NT2/D1 (cell line): ENCODE measurements at regions not wholly inside any gene's neighbourhood (a gene's known extent, or its start where the extent isn't known, plus 50 kb on each side); places are given as distances from the start of the nearest gene placed in this dataset.

Source experiments
- SUZ12 ChIP-seq: IDR thresholded peaks from 2 replicates; pipeline ENCODE4 v1.6.1; 2011; ENCODE audit not compliant: insufficient read length, insufficient read depth; ENCODE audit errors: extremely low read depth
- YY1 ChIP-seq: IDR thresholded peaks from 2 replicates; pipeline ENCODE4 v1.6.1; 2011; ENCODE audit not compliant: insufficient read length, insufficient read depth
- ZNF274 ChIP-seq: IDR thresholded peaks from 2 replicates; pipeline ENCODE4 v1.6.1; 2011; ENCODE audit warnings: mild to moderate bottlenecking, low read depth, low read length

DNA sequence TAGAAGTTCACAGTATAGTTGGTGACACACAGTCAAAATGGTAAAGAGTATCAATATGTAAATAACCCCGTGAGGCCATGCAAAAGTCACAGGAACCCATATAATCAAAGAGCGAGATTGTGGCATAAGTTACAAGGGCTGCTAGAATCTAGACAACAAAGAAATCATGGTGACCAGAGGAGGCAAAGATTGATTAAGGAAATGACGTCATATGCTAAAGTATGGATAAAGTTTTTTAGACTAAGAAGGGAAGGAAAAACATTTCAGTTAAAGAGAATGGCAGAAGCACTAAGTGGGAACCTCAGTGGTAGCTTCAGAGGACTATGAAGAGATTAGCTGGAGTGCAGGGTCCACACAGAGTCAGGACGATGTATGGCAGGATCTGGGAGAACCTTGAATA is 330.3 kb downstream of the NFIB start:
- TF ChIP-seq SUZ12 = no peak
- TF ChIP-seq ZNF274 = no peak
- TF ChIP-seq YY1 = no peak
